GM21723 (cell line): ENCODE measurements at regions not wholly inside any gene's neighbourhood (a gene's known extent, or its start where the extent isn't known, plus 50 kb on each side); places are given as distances from the start of the nearest gene placed in this dataset.

ENCODE experiments used
- ATAC-seq: cut with Tn5 transposase; IDR thresholded peaks from one replicate; pipeline ENCODE4 v1.9.1; 2021; ENCODE audit warnings: mild to moderate bottlenecking, moderate library complexity; ENCODE audit not compliant: unreplicated experiment

- ATAC-seq: no peak
Observed at GRCh38 chr2:22500555-22500935, 884.4 kb upstream of the KLHL29 start.

- no peak for ATAC-seq
Observed at GRCh38 chr2:22501851-22502250, 883.1 kb upstream of the KLHL29 start.

GRCh38 chr2:22513563-22513962, 871.4 kb upstream of the KLHL29 start:
- no peak for ATAC-seq

GRCh38 chr2:22517141-22517540, 867.8 kb upstream of the KLHL29 start:
- no peak for ATAC-seq

- no peak for ATAC-seq
Observed at GRCh38 chr2:22518641-22519040, 866.3 kb upstream of the KLHL29 start.

GRCh38 chr2:22520369-22521288, 864.4 kb upstream of the KLHL29 start:
- no peak for ATAC-seq

- ATAC-seq: no peak
Observed at GRCh38 chr2:22521620-22522019, 863.4 kb upstream of the KLHL29 start.

- ATAC-seq: no peak
Observed at GRCh38 chr2:22525681-22526080, 859.3 kb upstream of the KLHL29 start.

GRCh38 chr2:22530131-22530530, 854.8 kb upstream of the KLHL29 start:
- ATAC-seq: no peak

GRCh38 chr2:22536133-22536532, 848.8 kb upstream of the KLHL29 start:
- ATAC-seq: no peak

- ATAC-seq: no peak
Observed at GRCh38 chr2:22554453-22554852, 830.5 kb upstream of the KLHL29 start.

GRCh38 chr2:22557406-22557805, 827.6 kb upstream of the KLHL29 start:
- ATAC-seq: no peak

- ATAC-seq: no peak
Observed at GRCh38 chr2:22560021-22560420, 825.0 kb upstream of the KLHL29 start.

- ATAC-seq: no peak
Observed at GRCh38 chr2:22579341-22579740, 805.6 kb upstream of the KLHL29 start.

- ATAC-seq: no peak
Observed at GRCh38 chr2:22582107-22582506, 802.9 kb upstream of the KLHL29 start.

- no peak for ATAC-seq
Observed at GRCh38 chr2:22596306-22596705, 788.7 kb upstream of the KLHL29 start.

GRCh38 chr2:22600156-22600555, 784.8 kb upstream of the KLHL29 start:
- no peak for ATAC-seq

- ATAC-seq: no peak
Observed at GRCh38 chr2:22600999-22601398, 784.0 kb upstream of the KLHL29 start.

- no peak for ATAC-seq
Observed at GRCh38 chr2:22604136-22604535, 780.8 kb upstream of the KLHL29 start.

GRCh38 chr2:22616031-22616430, 768.9 kb upstream of the KLHL29 start:
- no peak for ATAC-seq

GRCh38 chr2:22623620-22624019, 761.4 kb upstream of the KLHL29 start:
- ATAC-seq: no peak

- no peak for ATAC-seq
Observed at GRCh38 chr2:22626621-22627020, 758.4 kb upstream of the KLHL29 start.

GRCh38 chr2:22628221-22628620, 756.8 kb upstream of the KLHL29 start:
- no peak for ATAC-seq
